A549 (cell line): ENCODE measurements at regions not wholly inside any gene's neighbourhood (a gene's known extent, or its start where the extent isn't known, plus 50 kb on each side); places are given as distances from the start of the nearest gene placed in this dataset.

Source experiments
- REST ChIP-seq: fragments of 200-600 bp; sonication (generic); IDR thresholded peaks from 2 replicates; pipeline ENCODE4 v1.6.1; 2016; ENCODE audit warnings: antibody characterized with exemption, mild to moderate bottlenecking, moderate library complexity
- RFX5 ChIP-seq: fragments of 450-650 bp; IDR thresholded peaks from 2 replicates; pipeline ENCODE4 v1.7.1; 2014; ENCODE audit warnings: antibody characterized with exemption, mild to moderate bottlenecking, moderate library complexity
- TF ChIP-seq, protein P1 (sequence below): fragments of >200 bp; sonication (Bioruptor Twin); formaldehyde crosslinking; IDR thresholded peaks from 3 replicates; pipeline ENCODE4 v1.5.1; 2016

DNA sequence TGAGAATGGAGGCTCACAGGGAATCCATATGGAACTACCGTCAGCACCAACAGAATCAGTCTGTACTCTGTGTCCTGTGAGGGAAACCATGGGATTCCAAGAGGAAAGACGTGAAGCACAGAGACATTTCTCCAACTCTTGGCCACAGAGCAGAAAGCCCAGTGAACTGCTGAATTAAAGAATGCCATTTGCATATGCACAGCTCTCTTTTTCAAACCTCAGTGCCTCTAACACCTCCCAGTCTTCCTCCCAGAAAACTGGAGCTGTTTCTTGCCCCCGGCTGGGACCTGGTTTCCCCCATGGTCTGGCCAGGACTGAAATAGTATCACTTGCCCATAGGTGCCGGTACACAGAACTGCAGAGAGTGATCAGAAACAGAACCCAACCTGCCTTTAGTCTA is 69.6 kb upstream of the FER start:
- TF ChIP-seq, protein P1, sequence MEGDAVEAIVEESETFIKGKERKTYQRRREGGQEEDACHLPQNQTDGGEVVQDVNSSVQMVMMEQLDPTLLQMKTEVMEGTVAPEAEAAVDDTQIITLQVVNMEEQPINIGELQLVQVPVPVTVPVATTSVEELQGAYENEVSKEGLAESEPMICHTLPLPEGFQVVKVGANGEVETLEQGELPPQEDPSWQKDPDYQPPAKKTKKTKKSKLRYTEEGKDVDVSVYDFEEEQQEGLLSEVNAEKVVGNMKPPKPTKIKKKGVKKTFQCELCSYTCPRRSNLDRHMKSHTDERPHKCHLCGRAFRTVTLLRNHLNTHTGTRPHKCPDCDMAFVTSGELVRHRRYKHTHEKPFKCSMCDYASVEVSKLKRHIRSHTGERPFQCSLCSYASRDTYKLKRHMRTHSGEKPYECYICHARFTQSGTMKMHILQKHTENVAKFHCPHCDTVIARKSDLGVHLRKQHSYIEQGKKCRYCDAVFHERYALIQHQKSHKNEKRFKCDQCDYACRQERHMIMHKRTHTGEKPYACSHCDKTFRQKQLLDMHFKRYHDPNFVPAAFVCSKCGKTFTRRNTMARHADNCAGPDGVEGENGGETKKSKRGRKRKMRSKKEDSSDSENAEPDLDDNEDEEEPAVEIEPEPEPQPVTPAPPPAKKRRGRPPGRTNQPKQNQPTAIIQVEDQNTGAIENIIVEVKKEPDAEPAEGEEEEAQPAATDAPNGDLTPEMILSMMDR: no peak
- no peak for TF ChIP-seq RFX5
- TF ChIP-seq REST: no peak
